Calu3 (cell line): ENCODE measurements at regions not wholly inside any gene's neighbourhood (a gene's known extent, or its start where the extent isn't known, plus 50 kb on each side); places are given as distances from the start of the nearest gene placed in this dataset.

Source experiments
- BruUV-seq: library from RNA; stranded (reverse); fragments of 400-500 nt; replicated peaks from 2 replicates; lab custom pipeline; 2021; lab: Mats Ljungman, UMichigan
- CTCF ChIA-PET: fragments of 300-600 bp; sonication (Branson Sonifier 250); formaldehyde crosslinking; loops from one replicate; lab custom pipeline; 2022; ENCODE audit warnings: antibody characterized with exemption; lab: Charles Lee
- DNase-seq: peaks from one replicate; pipeline ENCODE4 v3.0.0; 2022
- H3K27ac Mint-ChIP-seq: one replicate; pipeline ENCODE4 v1.8.0; 2022; ENCODE audit warnings: mixed read lengths; ENCODE audit not compliant: unreplicated experiment
- H3K27me3 Mint-ChIP-seq: one replicate; pipeline ENCODE4 v1.8.0; 2022; ENCODE audit warnings: mixed read lengths; ENCODE audit not compliant: unreplicated experiment
- H3K36me3 Mint-ChIP-seq: one replicate; pipeline ENCODE4 v1.8.0; 2022; ENCODE audit warnings: mild to moderate bottlenecking, moderate library complexity, mixed read lengths; ENCODE audit not compliant: insufficient read depth, unreplicated experiment
- H3K4me1 Mint-ChIP-seq: one replicate; pipeline ENCODE4 v1.8.0; 2022; ENCODE audit warnings: mild to moderate bottlenecking, low read depth, mixed read lengths; ENCODE audit not compliant: unreplicated experiment
- H3K4me3 Mint-ChIP-seq: one replicate; pipeline ENCODE4 v1.8.0; 2022; ENCODE audit warnings: mild to moderate bottlenecking, low read depth, moderate library complexity, mixed read lengths; ENCODE audit not compliant: unreplicated experiment
- H3K9me3 Mint-ChIP-seq: one replicate; pipeline ENCODE4 v1.8.0; 2022; ENCODE audit warnings: low read depth, mixed read lengths; ENCODE audit not compliant: unreplicated experiment
- CTCF ChIP-seq: fragments of 200-600 bp; IDR thresholded peaks from one replicate; pipeline ENCODE4 v1.8.0; 2022; ENCODE audit warnings: antibody characterized with exemption; ENCODE audit not compliant: unreplicated experiment
- intact Hi-C: fragments of 100-400 bp; cut with micrococcal nuclease; formaldehyde crosslinking; loops from one replicate; pipeline ENCODE4 v1.10.0; 2022; ENCODE audit not compliant: unreplicated experiment

- no peak overlapping the region for H3K4me3 Mint-ChIP-seq
- no peak for TF ChIP-seq CTCF
- H3K36me3 Mint-ChIP-seq, result no peaks in the 10 kb centered on the region
- intact Hi-C loops, result no loop called here
- H3K27ac Mint-ChIP-seq, result no peak overlapping the region
- CTCF ChIA-PET, result no interaction called here
- no peaks in the 10 kb centered on the region for H3K4me1 Mint-ChIP-seq
- no peak for DNase-seq
- H3K27me3 Mint-ChIP-seq, result no peaks in the 10 kb centered on the region
- H3K9me3 Mint-ChIP-seq, result no peaks in the 10 kb centered on the region
- no TSS peak for BruUV-seq
Measured at GRCh38 chr14:58966997-58967396, 221.5 kb upstream of the DAAM1 start.

GRCh38 chr14:58969951-58970751, 218.3 kb upstream of the DAAM1 start:
- intact Hi-C loops, result no loop called here
- H3K27me3 Mint-ChIP-seq, result no peaks in the 10 kb centered on the region
- H3K36me3 Mint-ChIP-seq, result no peaks in the 10 kb centered on the region
- no peaks in the 10 kb centered on the region for H3K4me1 Mint-ChIP-seq
- CTCF ChIA-PET, result interaction anchor here (0.6 kb wide), 1 partner anchor 553 kb away, joined by 5 read pairs; no protein-coding TSS in a partner anchor
- no peak for TF ChIP-seq CTCF
- H3K4me3 Mint-ChIP-seq, result no peak overlapping the region
- no peak for DNase-seq
- no peaks in the 10 kb centered on the region for H3K9me3 Mint-ChIP-seq
- no TSS peak for BruUV-seq
- H3K27ac Mint-ChIP-seq, result no peak overlapping the region

GRCh38 chr14:58972233-58973017, 216.0 kb upstream of the DAAM1 start:
- TF ChIP-seq CTCF, result no peak
- CTCF ChIA-PET, result no interaction called here

GRCh38 chr14:58977366-58977765, 211.1 kb upstream of the DAAM1 start:
- Mint-ChIP-seq H3K27me3 (peaks cover 45% of the 10 kb centered on the region), H3K9me3 (no peaks in the 10 kb centered on the region), H3K4me3 (no peak overlapping the region), H3K27ac (no peak overlapping the region), H3K4me1 (no peaks in the 10 kb centered on the region), H3K36me3 (no peaks in the 10 kb centered on the region)
- TF ChIP-seq CTCF, result no peak
- no peak for DNase-seq
- BruUV-seq, result no TSS peak
- intact Hi-C loops, result no loop called here
- CTCF ChIA-PET, result no interaction called here

More at GRCh38 chr14:58972233-58973017, 216.0 kb upstream of the DAAM1 start:
- Mint-ChIP-seq H3K27me3 (peaks cover 18% of the 10 kb centered on the region), H3K27ac (no peak overlapping the region), H3K36me3 (no peaks in the 10 kb centered on the region), H3K4me3 (no peak overlapping the region), H3K4me1 (no peaks in the 10 kb centered on the region), H3K9me3 (no peaks in the 10 kb centered on the region)
- intact Hi-C loops, result no loop called here
- no TSS peak for BruUV-seq
- no peak for DNase-seq
